GM19397 (cell line): ENCODE measurements at regions not wholly inside any gene's neighbourhood (a gene's known extent, or its start where the extent isn't known, plus 50 kb on each side); places are given as distances from the start of the nearest gene placed in this dataset.

ENCODE experiments used
- ATAC-seq: cut with Tn5 transposase; IDR thresholded peaks from one replicate; pipeline ENCODE4 v1.9.1; 2021; ENCODE audit warnings: mild to moderate bottlenecking, moderate library complexity; ENCODE audit not compliant: unreplicated experiment

DNA sequence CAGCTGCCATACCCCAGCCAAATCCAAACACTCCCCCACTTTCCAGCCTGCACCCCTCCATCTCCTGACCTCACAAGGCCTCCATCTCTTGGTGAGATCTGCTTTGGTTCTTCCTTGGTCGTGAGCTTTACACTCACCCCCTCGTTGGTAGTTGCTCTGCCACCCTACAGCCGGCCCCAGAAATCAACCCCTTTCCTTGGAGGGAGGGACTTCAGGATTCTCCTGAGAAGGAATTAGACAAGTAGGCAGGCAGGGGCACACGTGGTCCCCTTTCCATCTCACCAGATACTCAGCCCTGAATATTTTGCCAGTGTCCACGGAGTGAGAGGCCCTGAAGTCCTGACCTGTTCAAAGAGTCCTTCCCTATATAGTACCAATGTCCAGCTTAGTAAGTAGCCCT, 120.0 kb upstream of the PWP1 start:
- ATAC-seq, result no peak

DNA sequence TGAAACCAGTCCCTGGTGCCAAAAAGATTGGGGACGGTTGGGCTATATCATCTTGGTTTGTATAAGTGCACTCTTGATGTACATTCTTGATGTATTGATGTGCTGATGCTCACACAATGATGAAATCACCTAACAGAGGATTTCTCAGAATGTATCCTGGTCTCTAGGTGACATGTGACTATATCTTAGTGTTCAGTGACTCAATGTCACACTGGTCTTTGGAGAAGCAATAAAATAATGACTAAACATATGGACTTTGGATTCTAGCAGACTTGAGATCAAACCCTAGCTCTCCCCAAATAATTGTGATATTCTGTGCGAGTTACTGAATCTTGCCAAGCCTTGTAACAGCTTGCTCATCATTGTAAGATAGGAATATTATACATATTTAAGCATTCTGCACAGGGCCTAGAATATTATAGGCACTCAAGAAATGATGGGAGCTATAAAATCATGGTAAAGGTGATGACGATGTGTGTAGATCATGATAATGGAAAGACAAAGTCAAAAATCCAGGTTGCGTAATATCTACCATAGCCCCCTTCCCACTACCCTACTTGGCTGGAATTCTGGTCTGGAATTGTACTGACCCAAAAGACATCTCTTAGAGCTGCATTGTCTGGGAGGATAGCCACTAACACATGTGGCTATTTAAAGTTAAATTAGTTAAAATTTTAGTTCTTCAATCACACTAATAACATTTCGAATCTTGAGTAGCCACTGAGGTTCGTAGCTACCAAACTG, 117.6 kb upstream of the PWP1 start:
- no peak for ATAC-seq

GRCh38 chr12:107568718-107569117, 116.9 kb upstream of the PWP1 start:
- no peak for ATAC-seq

DNA sequence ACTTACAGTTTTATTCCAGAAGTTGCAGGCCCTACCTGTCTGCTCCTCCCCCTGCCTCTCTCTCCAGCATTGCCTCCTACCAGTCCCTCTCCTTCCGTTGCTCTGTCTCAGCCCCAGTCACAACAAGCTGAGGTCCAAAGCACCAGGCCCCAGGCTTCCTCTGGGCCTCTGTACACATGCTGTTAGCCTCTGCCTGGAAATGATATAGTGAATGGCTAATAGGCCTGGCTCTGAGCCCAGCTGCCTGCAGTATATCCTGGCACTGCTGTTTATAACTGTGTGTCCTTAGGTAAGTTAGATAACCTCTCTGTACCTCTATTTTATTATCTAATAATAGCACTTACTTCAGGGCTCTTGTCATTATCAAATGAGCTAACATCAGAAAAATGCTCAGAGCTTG, 114.9 kb upstream of the PWP1 start:
- ATAC-seq, result no peak

GRCh38 chr12:107571492-107571891, 114.1 kb upstream of the PWP1 start:
- ATAC-seq, result no peak

- ATAC-seq, result no peak
Observed at GRCh38 chr12:107574691-107575090, 110.9 kb upstream of the PWP1 start.

DNA sequence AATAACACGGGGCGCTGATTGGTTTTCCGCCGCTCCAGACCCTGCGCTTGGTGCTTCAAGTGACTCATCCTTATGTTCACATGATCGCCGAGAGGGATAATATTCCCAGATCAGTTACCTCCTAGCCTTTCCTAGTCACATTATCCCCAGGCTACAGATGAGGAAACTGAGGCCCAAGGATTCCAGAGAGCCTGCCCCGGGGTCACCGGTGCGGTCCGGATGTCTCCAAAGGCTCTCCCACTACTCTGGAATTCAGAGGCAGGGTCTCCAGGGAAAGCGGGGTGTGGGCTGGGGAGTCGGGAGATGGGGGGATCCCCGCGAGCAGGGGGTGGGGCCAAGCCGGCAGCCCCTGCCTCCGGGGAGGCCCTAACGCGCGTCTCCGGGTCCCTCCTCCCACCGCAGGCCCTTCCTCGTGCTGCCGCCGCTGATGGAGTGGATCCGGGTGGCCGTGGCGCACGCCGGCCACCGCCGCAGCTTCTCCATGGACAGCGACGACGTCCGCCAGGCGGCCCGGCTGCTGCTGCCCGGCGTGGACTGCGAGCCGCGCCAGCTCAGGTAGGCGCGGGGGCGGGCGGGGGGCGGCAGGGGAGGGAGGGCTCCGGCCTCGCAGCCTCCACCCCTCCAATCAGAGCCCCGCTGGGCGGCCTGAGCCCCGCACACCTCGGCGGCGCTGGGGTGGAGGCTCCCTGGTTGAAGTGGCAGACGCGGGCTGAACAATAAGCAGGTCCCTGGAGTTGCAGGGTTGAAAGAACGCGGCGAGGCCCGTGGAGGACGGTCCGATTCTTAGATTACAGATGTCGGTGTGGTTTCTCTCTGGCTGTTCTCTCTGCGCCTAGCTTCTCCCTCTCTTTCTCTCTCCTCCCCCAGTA, 104.6 kb upstream of the PWP1 start:
- no peak for ATAC-seq

- no peak for ATAC-seq
Observed at GRCh38 chr12:107581619-107582015, 104.0 kb upstream of the PWP1 start.

GRCh38 chr12:107583551-107583950, 102.0 kb upstream of the PWP1 start:
- no peak for ATAC-seq

DNA sequence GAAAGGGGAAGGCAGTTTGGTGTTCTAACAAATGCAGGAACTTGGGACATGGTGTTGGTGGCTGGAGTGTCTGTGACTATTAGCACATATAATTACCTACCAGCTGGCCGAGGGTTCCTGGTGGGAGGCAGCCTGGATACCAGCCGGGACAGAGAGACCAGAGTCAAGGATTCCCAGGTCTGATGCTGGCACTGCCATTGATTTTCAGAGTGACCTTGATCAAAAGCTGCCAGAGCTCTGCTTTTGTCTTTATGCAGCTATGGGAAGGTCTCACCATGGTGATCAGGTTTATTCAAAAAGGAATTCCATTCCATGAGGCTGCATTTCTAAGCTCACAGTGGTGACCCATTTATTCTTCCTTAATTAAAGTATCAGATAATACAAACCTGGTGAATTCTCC, 101.0 kb upstream of the PWP1 start:
- no peak for ATAC-seq

DNA sequence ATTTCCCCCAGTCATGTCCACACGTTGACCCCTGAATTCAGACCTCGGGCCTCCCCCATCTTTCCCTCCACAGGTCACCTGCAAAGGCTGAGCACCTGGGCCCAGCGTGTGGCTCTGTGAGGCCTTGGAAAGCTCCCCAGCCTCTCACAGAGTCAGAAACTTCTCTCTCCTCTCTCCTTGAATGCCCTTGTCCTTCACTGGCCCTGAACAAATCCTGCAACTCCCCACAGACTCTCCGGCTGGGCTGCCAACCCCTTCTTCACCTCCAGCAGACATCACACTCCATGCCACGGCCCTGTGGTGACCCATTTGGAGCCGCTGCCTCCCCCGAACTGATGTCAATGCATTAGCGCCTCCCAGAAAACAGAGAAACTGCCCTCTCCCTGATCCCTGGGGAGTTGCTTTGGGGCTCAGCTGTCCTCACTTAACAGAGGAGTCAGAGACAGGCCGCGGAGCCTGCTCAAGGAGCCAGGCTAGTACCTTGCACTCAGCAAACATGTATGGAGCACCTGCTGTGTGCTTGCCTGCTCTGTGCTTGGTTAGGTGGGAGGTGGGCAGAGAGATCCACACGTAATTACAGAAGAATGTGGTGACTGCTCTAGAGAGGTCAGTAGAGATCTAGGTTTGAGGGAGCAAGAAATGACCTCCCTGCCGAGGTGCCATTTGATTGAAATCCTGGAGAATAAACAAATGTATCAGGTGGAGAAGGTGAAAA, 99.2 kb upstream of the PWP1 start:
- no peak for ATAC-seq

DNA sequence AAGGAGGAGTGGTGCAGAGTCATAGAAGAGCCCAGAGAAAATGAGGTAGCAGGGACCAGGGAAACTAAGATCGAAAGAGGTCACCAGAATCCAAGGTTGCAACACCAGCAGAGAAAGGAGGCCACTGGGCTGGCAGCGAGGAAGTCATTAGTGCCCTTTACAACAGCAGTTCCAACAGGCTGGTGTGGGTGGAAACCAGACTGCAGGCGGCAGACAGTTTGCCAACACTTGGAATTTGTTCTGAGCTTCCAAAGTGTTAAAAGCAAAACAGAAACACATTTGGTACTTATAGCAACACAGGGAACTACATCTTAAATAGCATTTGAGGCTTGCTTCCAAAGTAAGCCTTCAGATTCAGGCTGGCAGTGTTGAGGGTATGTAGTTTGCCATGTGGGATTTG, 95.2 kb upstream of the PWP1 start:
- no peak for ATAC-seq

GRCh38 chr12:107590814-107591375, 94.7 kb upstream of the PWP1 start:
- ATAC-seq, result no peak

DNA sequence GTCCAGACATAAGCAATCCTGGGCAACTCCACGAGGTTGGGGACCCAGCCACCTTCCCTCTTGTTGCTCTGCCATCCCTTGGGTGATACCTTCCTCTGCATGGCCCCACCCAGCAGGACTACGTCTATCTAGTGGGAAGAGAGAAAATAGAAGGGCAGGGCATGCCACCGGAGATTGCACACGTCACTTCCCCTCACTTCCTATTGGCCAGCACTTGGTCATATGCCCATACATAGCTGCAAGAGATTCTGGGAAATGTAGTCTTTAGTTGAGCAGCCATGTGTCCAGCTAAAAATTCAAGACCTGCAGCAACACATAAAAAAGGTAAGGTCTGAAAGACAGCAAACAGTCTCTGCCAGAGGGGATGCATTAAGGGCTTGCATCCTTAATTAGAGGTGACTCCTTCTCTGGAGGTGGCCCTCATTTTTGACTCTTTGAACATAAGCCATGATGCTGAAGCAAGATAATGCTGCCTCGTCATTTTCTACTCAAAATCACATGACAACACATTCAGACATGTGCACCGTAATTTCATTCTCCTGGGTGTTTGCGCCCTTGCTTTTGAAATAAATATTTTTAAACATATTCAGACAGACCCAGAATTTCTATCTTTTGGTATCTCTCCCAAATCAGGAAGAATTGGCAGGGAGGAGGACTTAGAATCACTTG, 91.8 kb upstream of the PWP1 start:
- no peak for ATAC-seq

- ATAC-seq, result no peak
Observed at GRCh38 chr12:107594995-107595394, 90.6 kb upstream of the PWP1 start.

GRCh38 chr12:107597695-107598410, 87.7 kb upstream of the PWP1 start:
- no peak for ATAC-seq

- ATAC-seq, result no peak
Observed at GRCh38 chr12:107598906-107599305, 86.7 kb upstream of the PWP1 start.

GRCh38 chr12:107600581-107601144, 84.9 kb upstream of the PWP1 start:
- no peak for ATAC-seq

GRCh38 chr12:107602446-107602845, 83.2 kb upstream of the PWP1 start:
- ATAC-seq, result no peak

DNA sequence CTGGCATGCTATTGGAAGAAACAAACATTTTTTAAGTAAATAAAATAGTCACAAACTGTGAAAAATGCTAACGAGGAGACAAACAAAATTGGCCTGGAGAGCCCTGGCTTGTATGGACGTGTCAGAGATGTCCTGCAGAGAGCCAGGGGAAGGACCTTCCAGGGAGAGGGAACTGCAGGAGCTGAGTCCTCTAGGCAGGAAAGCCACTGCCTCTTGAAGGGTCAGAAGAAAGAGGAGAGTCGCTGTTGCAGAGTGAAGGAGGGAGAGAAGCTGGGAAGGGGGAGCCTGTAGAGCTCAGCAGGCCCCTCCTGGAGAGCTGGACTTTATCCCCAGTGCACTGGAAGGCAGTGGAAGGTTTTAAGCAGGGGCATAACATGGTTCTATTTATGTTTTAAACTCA, 80.3 kb upstream of the PWP1 start:
- no peak for ATAC-seq
